Body of pancreas (tissue), 4 donors: ENCODE measurements at regions not wholly inside any gene's neighbourhood (a gene's known extent, or its start where the extent isn't known, plus 50 kb on each side); places are given as distances from the start of the nearest gene placed in this dataset.

Experiments used
- CTCF ChIP-seq, 7 experiments: fragments of 450-650 bp in 4 of 7; fragments of 200-600 bp in 3 of 7; sonication (generic) in 3 of 7; IDR thresholded peaks; one replicate each; pipeline ENCODE4 v1.5.1; 2016 to 2019; ENCODE audit warnings: antibody characterized with exemption in 7 of 7
- POLR2A ChIP-seq, 3 donors: fragments of 450-650 bp; IDR thresholded peaks; one replicate each; pipeline ENCODE4 v1.6.1; 2016; ENCODE audit warnings: antibody characterized with exemption in 3 of 3, mild to moderate bottlenecking in 2 of 3

GRCh38 chr2:151095463-151095862, 166.2 kb downstream of the RBM43 start:
- TF ChIP-seq POLR2A (IDR thresholded peaks at IDR 0.05) = no peak
- no peak for TF ChIP-seq CTCF (IDR thresholded peaks at IDR 0.05)
